ENCODE measurements at regions not wholly inside any gene's neighbourhood (a gene's known extent, or its start where the extent isn't known, plus 50 kb on each side); places are given as distances from the start of the nearest gene placed in this dataset.

DNA sequence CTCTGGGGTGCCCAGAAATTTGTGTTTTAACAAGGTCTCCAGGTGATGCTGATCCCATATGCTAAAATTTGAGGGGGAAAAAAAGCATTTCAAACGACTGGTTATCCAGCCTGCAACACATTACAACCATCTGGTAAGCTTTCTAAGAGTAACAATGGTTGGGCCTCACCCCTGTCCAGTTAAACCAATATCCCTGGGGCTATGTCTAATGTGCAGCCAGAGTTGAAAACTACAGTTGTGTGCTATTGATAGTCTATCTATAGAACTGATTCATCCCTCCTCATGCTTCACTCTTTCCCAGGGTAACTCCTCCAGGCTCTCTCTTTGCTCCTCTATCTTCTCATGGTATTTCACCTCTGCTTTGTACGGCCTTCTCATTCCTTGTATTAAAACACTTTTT is 458.3 kb downstream of the MMUT start (continued):
- TF ChIP-seq, protein P1, sequence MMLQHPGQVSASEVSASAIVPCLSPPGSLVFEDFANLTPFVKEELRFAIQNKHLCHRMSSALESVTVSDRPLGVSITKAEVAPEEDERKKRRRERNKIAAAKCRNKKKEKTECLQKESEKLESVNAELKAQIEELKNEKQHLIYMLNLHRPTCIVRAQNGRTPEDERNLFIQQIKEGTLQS (IDR thresholded peaks at IDR 0.05): no peak

DNA sequence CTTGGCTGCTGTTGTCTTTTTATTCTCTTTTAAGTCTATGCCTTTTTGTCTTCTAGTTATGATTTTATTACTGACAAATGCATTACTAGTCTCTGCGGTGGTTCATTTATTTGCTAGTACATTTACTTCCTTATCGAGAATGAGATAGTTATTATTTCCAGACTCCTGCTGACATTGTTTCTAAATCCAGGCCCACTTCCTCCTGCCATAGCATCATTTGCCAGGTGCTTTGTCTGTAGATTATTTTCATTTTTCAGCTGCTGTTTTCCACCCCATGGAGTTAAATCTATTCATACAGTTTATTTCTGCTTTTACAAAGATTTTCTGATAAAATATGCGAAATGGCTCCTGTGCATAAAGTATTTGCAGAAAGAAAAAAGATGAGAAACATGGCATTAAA is 459.7 kb downstream of the MMUT start:
- intact Hi-C loops (cut with micrococcal nuclease): no loop called here
- RAD21 ChIA-PET (ENCODE audit: low non-redundant PET in 1 of 2, low total read pairs in 2 of 2, uncharacterized antibody in 2 of 2, unreplicated experiment in 2 of 2): no interaction called here
- no TSS peak for BruUV-seq (replicated peaks)

More for the DNA sequence above, 459.7 kb downstream of the MMUT start:
- no peak for ATAC-seq
- Histone ChIP-seq H3K36me3 (ENCODE audit: control insufficient read depth in 1 of 2, insufficient read depth in 2 of 2, low read length in 2 of 2) (no peaks in the 10 kb centered on the region), H2AFZ (ENCODE audit: low read depth, low read length, poor library complexity, severe bottlenecking) (no peak overlapping the region), H3K79me2 (ENCODE audit: insufficient read depth, low read length) (no peaks in the 10 kb centered on the region), H3K4me1 (ENCODE audit: control insufficient read depth in 1 of 2, insufficient read depth in 2 of 2, low read length in 2 of 2) (peaks cover 0 to 8% of the 10 kb centered on the region in 2 experiments; a peak in 1 of 4 replicates), H3K27me3 (ENCODE audit: insufficient read depth, low read length) (no peaks in the 10 kb centered on the region), H3K9ac (ENCODE audit: low read length) (no peak overlapping the region), H3K9me3 (ENCODE audit: control insufficient read depth in 1 of 2, insufficient read depth in 1 of 2, low read depth in 1 of 2, low read length in 2 of 2) (no peaks in the 10 kb centered on the region), H3K4me2 (ENCODE audit: low read length) (no peak overlapping the region), H3K4me3 (replicated peaks in 1 of 2; ENCODE audit: low read depth in 1 of 2, low read length in 2 of 2) (no peak overlapping the region), H3K9me2 (ENCODE audit: insufficient read depth) (no peaks in the 10 kb centered on the region), H4K20me1 (ENCODE audit: insufficient read depth) (no peaks in the 10 kb centered on the region), H3K27ac (ENCODE audit: low read depth, low read length) (no peak overlapping the region)
- TF ChIP-seq, protein P2, sequence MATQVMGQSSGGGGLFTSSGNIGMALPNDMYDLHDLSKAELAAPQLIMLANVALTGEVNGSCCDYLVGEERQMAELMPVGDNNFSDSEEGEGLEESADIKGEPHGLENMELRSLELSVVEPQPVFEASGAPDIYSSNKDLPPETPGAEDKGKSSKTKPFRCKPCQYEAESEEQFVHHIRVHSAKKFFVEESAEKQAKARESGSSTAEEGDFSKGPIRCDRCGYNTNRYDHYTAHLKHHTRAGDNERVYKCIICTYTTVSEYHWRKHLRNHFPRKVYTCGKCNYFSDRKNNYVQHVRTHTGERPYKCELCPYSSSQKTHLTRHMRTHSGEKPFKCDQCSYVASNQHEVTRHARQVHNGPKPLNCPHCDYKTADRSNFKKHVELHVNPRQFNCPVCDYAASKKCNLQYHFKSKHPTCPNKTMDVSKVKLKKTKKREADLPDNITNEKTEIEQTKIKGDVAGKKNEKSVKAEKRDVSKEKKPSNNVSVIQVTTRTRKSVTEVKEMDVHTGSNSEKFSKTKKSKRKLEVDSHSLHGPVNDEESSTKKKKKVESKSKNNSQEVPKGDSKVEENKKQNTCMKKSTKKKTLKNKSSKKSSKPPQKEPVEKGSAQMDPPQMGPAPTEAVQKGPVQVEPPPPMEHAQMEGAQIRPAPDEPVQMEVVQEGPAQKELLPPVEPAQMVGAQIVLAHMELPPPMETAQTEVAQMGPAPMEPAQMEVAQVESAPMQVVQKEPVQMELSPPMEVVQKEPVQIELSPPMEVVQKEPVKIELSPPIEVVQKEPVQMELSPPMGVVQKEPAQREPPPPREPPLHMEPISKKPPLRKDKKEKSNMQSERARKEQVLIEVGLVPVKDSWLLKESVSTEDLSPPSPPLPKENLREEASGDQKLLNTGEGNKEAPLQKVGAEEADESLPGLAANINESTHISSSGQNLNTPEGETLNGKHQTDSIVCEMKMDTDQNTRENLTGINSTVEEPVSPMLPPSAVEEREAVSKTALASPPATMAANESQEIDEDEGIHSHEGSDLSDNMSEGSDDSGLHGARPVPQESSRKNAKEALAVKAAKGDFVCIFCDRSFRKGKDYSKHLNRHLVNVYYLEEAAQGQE (IDR thresholded peaks at IDR 0.05; ENCODE audit: low read depth): no peak
- TF ChIP-seq FOSL1 (IDR thresholded peaks at IDR 0.05; ENCODE audit: low read depth): no peak
- TF ChIP-seq ELF1 (IDR thresholded peaks at IDR 0.05; ENCODE audit: borderline replicate concordance, low read depth): no peak
- TF ChIP-seq ZNF274 (IDR thresholded peaks at IDR 0.05; ENCODE audit: low read depth, low read length): no peak
- no peak for TF ChIP-seq SRF (IDR thresholded peaks at IDR 0.05; ENCODE audit: low read depth)
- TF ChIP-seq, protein P3, sequence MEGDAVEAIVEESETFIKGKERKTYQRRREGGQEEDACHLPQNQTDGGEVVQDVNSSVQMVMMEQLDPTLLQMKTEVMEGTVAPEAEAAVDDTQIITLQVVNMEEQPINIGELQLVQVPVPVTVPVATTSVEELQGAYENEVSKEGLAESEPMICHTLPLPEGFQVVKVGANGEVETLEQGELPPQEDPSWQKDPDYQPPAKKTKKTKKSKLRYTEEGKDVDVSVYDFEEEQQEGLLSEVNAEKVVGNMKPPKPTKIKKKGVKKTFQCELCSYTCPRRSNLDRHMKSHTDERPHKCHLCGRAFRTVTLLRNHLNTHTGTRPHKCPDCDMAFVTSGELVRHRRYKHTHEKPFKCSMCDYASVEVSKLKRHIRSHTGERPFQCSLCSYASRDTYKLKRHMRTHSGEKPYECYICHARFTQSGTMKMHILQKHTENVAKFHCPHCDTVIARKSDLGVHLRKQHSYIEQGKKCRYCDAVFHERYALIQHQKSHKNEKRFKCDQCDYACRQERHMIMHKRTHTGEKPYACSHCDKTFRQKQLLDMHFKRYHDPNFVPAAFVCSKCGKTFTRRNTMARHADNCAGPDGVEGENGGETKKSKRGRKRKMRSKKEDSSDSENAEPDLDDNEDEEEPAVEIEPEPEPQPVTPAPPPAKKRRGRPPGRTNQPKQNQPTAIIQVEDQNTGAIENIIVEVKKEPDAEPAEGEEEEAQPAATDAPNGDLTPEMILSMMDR (IDR thresholded peaks at IDR 0.05 in 2 of 3, conservative IDR thresholded peaks at IDR 0.05 in 1 of 3; ENCODE audit: borderline replicate concordance in 1 of 3, insufficient read depth in 1 of 3, low read depth in 2 of 3, low read length in 2 of 3): no peak
- TF ChIP-seq SIN3A (IDR thresholded peaks at IDR 0.05; ENCODE audit: low read depth): no peak
- no peak for TF ChIP-seq TCF7L2 (IDR thresholded peaks at IDR 0.05; ENCODE audit: borderline replicate concordance, extremely low read depth, insufficient read depth, insufficient read length)
- TF ChIP-seq, protein P1 (IDR thresholded peaks at IDR 0.05): no peak
- TF ChIP-seq POLR2AphosphoS5 (IDR thresholded peaks at IDR 0.05; ENCODE audit: low read depth, low read length): no peak
- POLR2A ChIA-PET: no interaction called here
- DNase-seq (ENCODE audit: low read depth, low spot score): no peak
- CTCF ChIA-PET: no interaction called here
